ENCODE measurements at regions not wholly inside any gene's neighbourhood (a gene's known extent, or its start where the extent isn't known, plus 50 kb on each side); places are given as distances from the start of the nearest gene placed in this dataset.

DNA sequence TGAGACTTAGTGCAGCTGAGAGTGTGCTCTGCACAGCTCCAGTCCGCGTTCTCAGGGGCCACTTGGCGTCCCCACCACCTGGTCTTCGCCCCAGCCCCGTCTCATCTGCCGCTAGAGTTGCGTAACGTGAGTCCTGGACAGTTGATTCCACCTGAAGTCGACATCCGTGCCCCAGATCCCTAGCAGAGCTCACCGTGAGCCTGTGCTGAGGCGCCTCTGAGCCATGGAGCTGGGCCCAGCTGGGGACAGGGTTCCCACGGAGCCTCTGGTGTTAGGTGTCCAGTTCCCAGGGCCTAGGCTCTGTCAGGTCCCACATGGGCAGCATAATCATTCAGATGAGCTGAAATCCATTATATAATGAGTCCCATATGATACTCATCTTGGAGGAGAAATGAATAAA, 147.1 kb upstream of the SOX1 start:
- TF ChIP-seq POLR2A (IDR thresholded peaks at IDR 0.05): no peak
- TF ChIP-seq, protein P1, sequence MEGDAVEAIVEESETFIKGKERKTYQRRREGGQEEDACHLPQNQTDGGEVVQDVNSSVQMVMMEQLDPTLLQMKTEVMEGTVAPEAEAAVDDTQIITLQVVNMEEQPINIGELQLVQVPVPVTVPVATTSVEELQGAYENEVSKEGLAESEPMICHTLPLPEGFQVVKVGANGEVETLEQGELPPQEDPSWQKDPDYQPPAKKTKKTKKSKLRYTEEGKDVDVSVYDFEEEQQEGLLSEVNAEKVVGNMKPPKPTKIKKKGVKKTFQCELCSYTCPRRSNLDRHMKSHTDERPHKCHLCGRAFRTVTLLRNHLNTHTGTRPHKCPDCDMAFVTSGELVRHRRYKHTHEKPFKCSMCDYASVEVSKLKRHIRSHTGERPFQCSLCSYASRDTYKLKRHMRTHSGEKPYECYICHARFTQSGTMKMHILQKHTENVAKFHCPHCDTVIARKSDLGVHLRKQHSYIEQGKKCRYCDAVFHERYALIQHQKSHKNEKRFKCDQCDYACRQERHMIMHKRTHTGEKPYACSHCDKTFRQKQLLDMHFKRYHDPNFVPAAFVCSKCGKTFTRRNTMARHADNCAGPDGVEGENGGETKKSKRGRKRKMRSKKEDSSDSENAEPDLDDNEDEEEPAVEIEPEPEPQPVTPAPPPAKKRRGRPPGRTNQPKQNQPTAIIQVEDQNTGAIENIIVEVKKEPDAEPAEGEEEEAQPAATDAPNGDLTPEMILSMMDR (IDR thresholded peaks at IDR 0.05): no peak
- TF ChIP-seq POLR2AphosphoS5 (IDR thresholded peaks at IDR 0.05): no peak
- TF ChIP-seq EP300 (IDR thresholded peaks at IDR 0.05): no peak

Measured in suprapubic skin (tissue), 4 donors.